Transverse colon (tissue), 4 donors: ENCODE measurements at regions not wholly inside any gene's neighbourhood (a gene's known extent, or its start where the extent isn't known, plus 50 kb on each side); places are given as distances from the start of the nearest gene placed in this dataset.
"Not testable (repeated sequence)": the region's sequence is repeated elsewhere in the genome, so short reads cannot be mapped to it uniquely, and the experiment has no call there.

Experiments used
- DNase-seq: peaks from one replicate; pipeline ENCODE4 v3.0.0-alpha.2; 2019
- H3K27ac ChIP-seq, 4 donors: fragments of 200-600 bp; sonication (generic); 2 replicates each; pipeline ENCODE4 v1.5.1; 2016 to 2018; ENCODE audit warnings: inconsistent platforms in 4 of 4
- H3K27me3 ChIP-seq: fragments of 200-600 bp; sonication (generic); 2 replicates; pipeline ENCODE4 v1.5.1; 2017; ENCODE audit warnings: inconsistent platforms
- H3K36me3 ChIP-seq, 4 donors: fragments of 200-600 bp; sonication (generic); 2 replicates each; pipeline ENCODE4 v1.5.1; 2017 to 2019; ENCODE audit warnings: inconsistent platforms in 4 of 4
- H3K4me1 ChIP-seq, 4 donors: fragments of 200-600 bp; sonication (generic); 2 replicates each; pipeline ENCODE4 v1.5.1; 2017 to 2020; ENCODE audit warnings: inconsistent platforms in 4 of 4
- H3K4me3 ChIP-seq, 4 donors: fragments of 200-600 bp; sonication (generic); 1 replicate in 1 of 4; 2 replicates in 3 of 4; pipeline versions ENCODE4 v1.5.1 to v1.6.1; 2017 to 2019; ENCODE audit warnings: inconsistent platforms in 4 of 4
- H3K9me3 ChIP-seq, 2 donors: fragments of 200-600 bp; sonication (generic); 2 replicates each; pipeline ENCODE4 v1.5.1; 2017 to 2019; ENCODE audit warnings: inconsistent platforms in 2 of 2
- CTCF ChIP-seq, 5 experiments: fragments of 200-600 bp in 3 of 5; fragments of 450-650 bp in 2 of 5; sonication (generic) in 3 of 5; IDR thresholded peaks; 1 replicate in 2 of 5; 2 replicates in 3 of 5; pipeline ENCODE4 v1.5.1; 2016 to 2017; ENCODE audit warnings: antibody characterized with exemption in 5 of 5, inconsistent platforms in 3 of 5, mild to moderate bottlenecking in 2 of 5, moderate library complexity in 1 of 5
- EP300 ChIP-seq: sonication (generic); formaldehyde crosslinking; IDR thresholded peaks from one replicate; pipeline ENCODE4 v1.6.1; 2017; ENCODE audit warnings: antibody characterized with exemption, low read depth
- POLR2A ChIP-seq: fragments of 450-650 bp; IDR thresholded peaks from one replicate; pipeline ENCODE4 v1.6.1; 2016; ENCODE audit warnings: antibody characterized with exemption, mild to moderate bottlenecking, moderate library complexity
- POLR2AphosphoS5 ChIP-seq, 3 donors: sonication (generic); formaldehyde crosslinking; IDR thresholded peaks; one replicate each; pipeline ENCODE4 v1.6.1; 2016; ENCODE audit warnings: antibody characterized with exemption in 3 of 3
- WGBS, 2 donors: methylation state at CpG; one replicate each; pipeline ENCODE4 v1.1.5; 2018; ENCODE audit warnings: low coverage in 1 of 2; 5-methylcytosine and 5-hydroxymethylcytosine counted together
- in situ Hi-C, 4 donors: fragments of 200-750 bp; cut with MboI; loops; one replicate each; pipeline versions ENCODE4 v1.15.0 to v1.15.1; 2017; ENCODE audit warnings: low sequenced_read_pairs in 3 of 4, low pct_ligation_motif_present in 1 of 4, low pct_unique_long_range_greater_than_20kb in 1 of 4
- intact Hi-C: fragments of 100-400 bp; cut with DNase I; formaldehyde crosslinking; loops from one replicate; pipeline ENCODE4 v1.15.1; 2023; ENCODE audit warnings: low total_unique reads

GRCh38 chr4:75172551-75172950, 239.6 kb downstream of the PARM1 start:
- Histone ChIP-seq H3K27ac (no peak overlapping the region), H3K4me3 (no peak overlapping the region), H3K9me3 (no peaks in the 10 kb centered on the region), H3K27me3 (no peaks in the 10 kb centered on the region), H3K36me3 (no peaks in the 10 kb centered on the region), H3K4me1 (no peaks in the 10 kb centered on the region)
- intact Hi-C loops, result no loop called here
- TF ChIP-seq CTCF (IDR thresholded peaks at IDR 0.05) (no peak), POLR2AphosphoS5 (IDR thresholded peaks at IDR 0.05) (no peak), EP300 (no peak), POLR2A (no peak)
- no peak for DNase-seq
- in situ Hi-C loops, result no loop called here

- TF ChIP-seq CTCF (IDR thresholded peaks at IDR 0.05) (no peak), POLR2A (no peak)
- intact Hi-C loops, result no loop called here
- in situ Hi-C loops, result no loop called here
- WGBS, 2 donors, result 81 to 86% methylated on average over 5 to 6 of the region's 6 CpGs
- Histone ChIP-seq H3K27me3 (no peaks in the 10 kb centered on the region), H3K4me1 (no peaks in the 10 kb centered on the region), H3K27ac (no peak overlapping the region), H3K4me3 (no peak overlapping the region), H3K9me3 (peaks cover 5% of the 10 kb centered on the region in 2 donors), H3K36me3 (no peaks in the 10 kb centered on the region)
- DNase-seq, result no peak
Observed at GRCh38 chr4:75169427-75169826, 236.5 kb downstream of the PARM1 start.

- intact Hi-C loops (no loop called here), in situ Hi-C loops (no loop called here)
- 60 to 71% methylated on average over 1 to 2 of the region's 2 CpGs for WGBS, 2 donors
- TF ChIP-seq EP300 (no peak), CTCF (IDR thresholded peaks at IDR 0.05) (no peak), POLR2AphosphoS5 (IDR thresholded peaks at IDR 0.05) (no peak)
- no peak overlapping the region for H3K27ac ChIP-seq
- H3K9me3 ChIP-seq, result peaks cover 5% of the 10 kb centered on the region in 2 donors
- no peaks in the 10 kb centered on the region for H3K27me3 ChIP-seq
- no peak for DNase-seq
- H3K4me3 ChIP-seq, result no peak overlapping the region
- no peaks in the 10 kb centered on the region for H3K4me1 ChIP-seq
- no peaks in the 10 kb centered on the region for H3K36me3 ChIP-seq
Observed at GRCh38 chr4:75169020-75169419, 236.1 kb downstream of the PARM1 start.

DNA sequence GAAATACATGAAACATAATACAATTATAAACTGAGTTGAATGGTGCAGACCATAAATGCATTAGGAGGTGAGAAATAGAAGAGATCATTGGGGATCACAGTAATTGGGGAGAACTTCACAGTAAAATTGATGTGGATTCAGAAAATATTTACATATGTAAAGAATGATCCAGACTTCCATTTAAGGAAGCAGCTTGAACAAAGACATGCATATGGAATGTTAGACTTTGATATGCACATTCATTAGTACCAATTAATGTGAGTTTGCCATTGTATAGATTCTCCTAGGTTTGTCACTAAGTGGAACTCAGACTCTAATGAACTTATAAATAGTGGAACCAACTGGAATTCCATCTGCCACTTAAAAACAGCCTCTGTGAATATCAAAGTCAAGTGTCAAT, 235.6 kb downstream of the PARM1 start:
- no peak overlapping the region for H3K27ac ChIP-seq
- H3K4me3 ChIP-seq, result no peak overlapping the region
- DNase-seq, result no peak
- intact Hi-C loops, result no loop called here
- H3K9me3 ChIP-seq, result peaks cover 5% of the 10 kb centered on the region in 2 donors
- H3K4me1 ChIP-seq, result no peaks in the 10 kb centered on the region
- no peaks in the 10 kb centered on the region for H3K36me3 ChIP-seq
- no peak for TF ChIP-seq EP300
- no peak for TF ChIP-seq POLR2A
- TF ChIP-seq CTCF (IDR thresholded peaks at IDR 0.05), result no peak
- TF ChIP-seq POLR2AphosphoS5 (IDR thresholded peaks at IDR 0.05), result no peak
- H3K27me3 ChIP-seq, result no peaks in the 10 kb centered on the region
- in situ Hi-C loops, result no loop called here

DNA sequence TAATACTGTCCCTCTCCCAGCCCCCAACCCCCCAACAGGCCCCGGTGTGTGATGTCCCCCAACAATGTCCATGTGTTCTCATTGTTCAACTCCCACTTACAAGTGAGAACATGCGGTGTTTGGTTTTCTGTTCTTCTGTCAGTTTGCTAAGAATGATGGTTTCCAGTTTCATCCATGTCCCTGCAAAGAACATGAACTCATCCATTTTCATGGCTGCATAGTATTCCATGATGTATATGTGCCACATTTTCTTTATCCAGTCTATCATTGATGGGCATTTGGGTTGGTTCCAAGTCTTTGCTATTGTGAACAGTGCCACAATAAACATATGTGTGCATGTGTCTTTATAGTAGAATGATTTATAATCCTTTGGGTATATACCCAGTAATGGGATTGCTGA, 232.2 kb downstream of the PARM1 start:
- H3K36me3 ChIP-seq, H3K9me3 ChIP-seq, H3K4me1 ChIP-seq, H3K4me3 ChIP-seq, H3K27me3 ChIP-seq, intact Hi-C loops, DNase-seq, in situ Hi-C loops, H3K27ac ChIP-seq: not testable (repeated sequence)
- WGBS, 2 donors, result 0 to 97% methylated on average over 1 to 2 of the region's 2 CpGs
